ENCODE measurements at regions not wholly inside any gene's neighbourhood (a gene's known extent, or its start where the extent isn't known, plus 50 kb on each side); places are given as distances from the start of the nearest gene placed in this dataset.

DNA sequence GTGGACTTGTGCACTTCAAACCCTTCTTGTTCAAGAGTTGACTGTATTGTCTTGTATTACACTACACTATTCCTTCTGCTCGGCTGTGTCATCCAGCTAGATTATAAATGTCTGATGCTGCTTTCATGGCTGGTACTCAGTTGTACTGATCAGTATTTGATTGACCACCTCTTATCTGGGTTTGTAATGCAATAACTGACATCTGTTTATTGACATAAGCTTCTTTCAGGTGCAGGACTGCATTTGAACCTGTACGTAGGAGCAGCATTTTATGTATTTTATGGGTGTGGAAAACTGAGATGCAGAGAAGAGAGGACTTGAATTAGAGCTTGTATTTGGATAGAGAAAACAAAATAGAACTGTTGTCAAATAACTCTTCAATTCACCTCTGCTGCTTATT lies 309.2 kb downstream of the FGF9 start:
- Histone ChIP-seq H3K27ac (ENCODE audit: low read depth, low read length, poor library complexity, severe bottlenecking) (no peak overlapping the region), H3K36me3 (ENCODE audit: insufficient read depth, low read length) (no peaks in the 10 kb centered on the region), H3K4me2 (ENCODE audit: low read length) (no peak overlapping the region), H2AFZ (ENCODE audit: low read length) (no peak overlapping the region), H3F3A (ENCODE audit: insufficient read depth, low read length) (no peaks in the 10 kb centered on the region), H3K4me3 (ENCODE audit: low read depth, low read length, poor library complexity, severe bottlenecking) (no peak overlapping the region), H3K9ac (ENCODE audit: low read length) (no peak overlapping the region), H3K27me3 (ENCODE audit: insufficient read depth, low read length) (no peaks in the 10 kb centered on the region), H3K79me2 (ENCODE audit: insufficient read depth, low read length) (no peaks in the 10 kb centered on the region), H3K4me1 (ENCODE audit: insufficient read depth, low read length, severe bottlenecking) (no peaks in the 10 kb centered on the region), H3K9me2 (ENCODE audit: low read depth, low read length) (no peaks in the 10 kb centered on the region), H4K20me1 (ENCODE audit: insufficient read depth, low read length) (no peaks in the 10 kb centered on the region), H3K9me3 (ENCODE audit: low read length) (no peaks in the 10 kb centered on the region)
- TF ChIP-seq, protein P1, sequence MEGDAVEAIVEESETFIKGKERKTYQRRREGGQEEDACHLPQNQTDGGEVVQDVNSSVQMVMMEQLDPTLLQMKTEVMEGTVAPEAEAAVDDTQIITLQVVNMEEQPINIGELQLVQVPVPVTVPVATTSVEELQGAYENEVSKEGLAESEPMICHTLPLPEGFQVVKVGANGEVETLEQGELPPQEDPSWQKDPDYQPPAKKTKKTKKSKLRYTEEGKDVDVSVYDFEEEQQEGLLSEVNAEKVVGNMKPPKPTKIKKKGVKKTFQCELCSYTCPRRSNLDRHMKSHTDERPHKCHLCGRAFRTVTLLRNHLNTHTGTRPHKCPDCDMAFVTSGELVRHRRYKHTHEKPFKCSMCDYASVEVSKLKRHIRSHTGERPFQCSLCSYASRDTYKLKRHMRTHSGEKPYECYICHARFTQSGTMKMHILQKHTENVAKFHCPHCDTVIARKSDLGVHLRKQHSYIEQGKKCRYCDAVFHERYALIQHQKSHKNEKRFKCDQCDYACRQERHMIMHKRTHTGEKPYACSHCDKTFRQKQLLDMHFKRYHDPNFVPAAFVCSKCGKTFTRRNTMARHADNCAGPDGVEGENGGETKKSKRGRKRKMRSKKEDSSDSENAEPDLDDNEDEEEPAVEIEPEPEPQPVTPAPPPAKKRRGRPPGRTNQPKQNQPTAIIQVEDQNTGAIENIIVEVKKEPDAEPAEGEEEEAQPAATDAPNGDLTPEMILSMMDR (IDR thresholded peaks at IDR 0.05; ENCODE audit: low read length): no peak
- no peak for TF ChIP-seq EZH2 (IDR thresholded peaks at IDR 0.05; ENCODE audit: borderline replicate concordance, low read length)

DNA sequence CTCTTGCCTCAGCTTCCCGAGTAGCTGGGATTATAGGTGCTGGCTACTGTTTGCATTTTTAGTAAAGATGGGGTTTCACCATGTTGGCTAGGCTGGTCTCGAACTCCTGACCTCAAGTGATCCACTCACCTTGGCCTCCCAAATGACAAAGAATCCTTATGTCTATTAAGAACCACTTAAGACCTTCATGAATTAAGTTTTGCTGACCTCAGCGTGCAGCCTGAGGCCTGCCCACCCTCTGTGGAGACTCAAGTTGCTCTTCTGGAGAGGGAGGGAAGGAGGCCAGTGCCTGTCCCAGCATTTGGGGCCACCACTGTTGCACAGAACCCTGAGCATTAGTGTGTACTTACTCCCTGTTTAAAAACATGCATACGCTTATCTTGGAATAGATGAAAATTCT lies 313.3 kb downstream of the FGF9 start:
- no peaks in the 10 kb centered on the region for H3K4me1 ChIP-seq (ENCODE audit: insufficient read depth, low read length, severe bottlenecking)
- no peak overlapping the region for H3K27ac ChIP-seq (ENCODE audit: low read depth, low read length, poor library complexity, severe bottlenecking)
- H3K9ac ChIP-seq (ENCODE audit: low read length): no peak overlapping the region
- no peak overlapping the region for H3K4me2 ChIP-seq (ENCODE audit: low read length)
- H3F3A ChIP-seq (ENCODE audit: insufficient read depth, low read length): no peaks in the 10 kb centered on the region
- H3K79me2 ChIP-seq (ENCODE audit: insufficient read depth, low read length): no peaks in the 10 kb centered on the region
- H3K9me3 ChIP-seq (ENCODE audit: low read length): no peaks in the 10 kb centered on the region
- H4K20me1 ChIP-seq (ENCODE audit: insufficient read depth, low read length): no peaks in the 10 kb centered on the region
- no peaks in the 10 kb centered on the region for H3K27me3 ChIP-seq (ENCODE audit: insufficient read depth, low read length)
- H3K9me2 ChIP-seq (ENCODE audit: low read depth, low read length): no peaks in the 10 kb centered on the region
- H2AFZ ChIP-seq (ENCODE audit: low read length): no peak overlapping the region
- TF ChIP-seq, protein P1 (IDR thresholded peaks at IDR 0.05; ENCODE audit: low read length): no peak
- no peak for TF ChIP-seq EZH2 (IDR thresholded peaks at IDR 0.05; ENCODE audit: borderline replicate concordance, low read length)
- H3K36me3 ChIP-seq (ENCODE audit: insufficient read depth, low read length): no peaks in the 10 kb centered on the region
- H3K4me3 ChIP-seq (ENCODE audit: low read depth, low read length, poor library complexity, severe bottlenecking): no peak overlapping the region

DNA sequence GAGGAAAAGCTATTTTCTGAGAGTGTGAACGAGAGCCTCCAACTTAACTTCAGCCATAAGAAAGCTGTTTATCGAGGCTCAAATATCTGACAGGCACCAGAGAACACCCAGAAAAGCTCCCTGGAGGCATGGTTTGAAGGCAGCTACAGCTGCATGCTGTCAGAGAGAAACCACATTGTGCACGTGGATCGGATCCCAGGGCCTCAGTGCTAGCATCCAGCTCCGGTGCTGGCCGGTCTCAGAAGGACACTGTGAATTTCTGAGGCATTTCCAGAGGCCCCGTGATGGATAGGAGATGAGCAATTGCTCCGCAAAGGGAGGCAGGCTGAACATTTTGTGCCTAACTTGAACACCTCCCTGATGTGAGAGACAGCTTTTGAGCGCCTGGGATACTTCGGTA lies 315.7 kb downstream of the FGF9 start:
- no peaks in the 10 kb centered on the region for H3K27me3 ChIP-seq (ENCODE audit: insufficient read depth, low read length)
- H3K9me3 ChIP-seq (ENCODE audit: low read length): no peaks in the 10 kb centered on the region
- no peak overlapping the region for H2AFZ ChIP-seq (ENCODE audit: low read length)
- H3K9me2 ChIP-seq (ENCODE audit: low read depth, low read length): no peaks in the 10 kb centered on the region
- no peaks in the 10 kb centered on the region for H3K79me2 ChIP-seq (ENCODE audit: insufficient read depth, low read length)
- H3K4me2 ChIP-seq (ENCODE audit: low read length): no peak overlapping the region
- H3K9ac ChIP-seq (ENCODE audit: low read length): no peak overlapping the region
- H3K36me3 ChIP-seq (ENCODE audit: insufficient read depth, low read length): no peaks in the 10 kb centered on the region
- H3F3A ChIP-seq (ENCODE audit: insufficient read depth, low read length): no peaks in the 10 kb centered on the region
- no peak overlapping the region for H3K4me3 ChIP-seq (ENCODE audit: low read depth, low read length, poor library complexity, severe bottlenecking)
- H4K20me1 ChIP-seq (ENCODE audit: insufficient read depth, low read length): no peaks in the 10 kb centered on the region
- TF ChIP-seq, protein P1 (IDR thresholded peaks at IDR 0.05; ENCODE audit: low read length): no peak
- no peak for TF ChIP-seq EZH2 (IDR thresholded peaks at IDR 0.05; ENCODE audit: borderline replicate concordance, low read length)
- H3K4me1 ChIP-seq (ENCODE audit: insufficient read depth, low read length, severe bottlenecking): no peaks in the 10 kb centered on the region
- H3K27ac ChIP-seq (ENCODE audit: low read depth, low read length, poor library complexity, severe bottlenecking): no peak overlapping the region
